ENCODE measurements at regions not wholly inside any gene's neighbourhood (a gene's known extent, or its start where the extent isn't known, plus 50 kb on each side); places are given as distances from the start of the nearest gene placed in this dataset.

DNA sequence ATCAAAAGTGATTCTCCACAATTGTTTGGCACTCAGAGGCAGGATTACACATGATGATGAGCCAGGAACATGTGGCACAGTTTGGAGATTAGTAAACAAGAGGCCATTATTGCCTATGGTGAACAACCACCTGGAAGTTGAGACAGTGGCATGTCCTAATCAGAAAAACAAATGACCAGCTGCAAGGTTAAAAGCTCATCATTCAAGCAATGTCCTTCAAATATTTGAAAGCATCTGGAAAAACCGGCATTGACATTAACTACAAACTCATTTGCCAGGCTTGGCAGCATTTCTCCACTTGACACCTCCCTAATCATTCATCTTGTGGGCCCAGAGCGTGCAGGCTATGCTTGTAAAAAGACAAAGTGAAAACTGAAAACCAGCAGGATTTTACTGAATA, 80.6 kb upstream of the MEGF10 start:
- H3K27ac ChIP-seq (ENCODE audit: insufficient read depth, low read length) = no peak overlapping the region
- H2BK5ac ChIP-seq (ENCODE audit: low read depth, low read length, poor library complexity, severe bottlenecking) = no peak overlapping the region
- H3K9me1 ChIP-seq (ENCODE audit: insufficient read depth, low read length) = no peaks in the 10 kb centered on the region
- no peak overlapping the region for H4K5ac ChIP-seq (ENCODE audit: low read depth, low read length)
- no peak overlapping the region for H3K9ac ChIP-seq (ENCODE audit: low read depth, low read length)
- H3K9me3 ChIP-seq (ENCODE audit: control insufficient read depth, insufficient read depth, low read length) = no peaks in the 10 kb centered on the region
- peaks cover 3% of the 10 kb centered on the region; the same call in 1 of the 2 replicates for H4K20me1 ChIP-seq (ENCODE audit: insufficient read depth, low read length)
- TF ChIP-seq CHD1 (IDR thresholded peaks at IDR 0.05; ENCODE audit: low read depth, low read length) = no peak
- no peak for TF ChIP-seq MXI1 (IDR thresholded peaks at IDR 0.05; ENCODE audit: borderline replicate concordance, low read depth, low read length)
- TF ChIP-seq CTCF (conservative IDR thresholded peaks at IDR 0.05; ENCODE audit: low read depth, low read length) = no peak
- no peak for TF ChIP-seq BHLHE40 (IDR thresholded peaks at IDR 0.05; ENCODE audit: low read depth, low read length)
- no peak for TF ChIP-seq RCOR1 (IDR thresholded peaks at IDR 0.05; ENCODE audit: insufficient replicate concordance, low read length)
- no peak for TF ChIP-seq RFX5 (IDR thresholded peaks at IDR 0.05; ENCODE audit: low read depth, low read length)
- no peak for TF ChIP-seq FOS (IDR thresholded peaks at IDR 0.05; ENCODE audit: low read depth, low read length)
- no peak overlapping the region for H2AFZ ChIP-seq (replicated peaks; ENCODE audit: low read length, poor library complexity)
- H3K18ac ChIP-seq (ENCODE audit: low read depth, low read length) = no peak overlapping the region
- H3K4me2 ChIP-seq (ENCODE audit: low read depth, low read length) = no peak overlapping the region
- H3K4ac ChIP-seq (ENCODE audit: low read depth, low read length) = no peak overlapping the region
- H2BK15ac ChIP-seq (ENCODE audit: low read depth, low read length) = no peak overlapping the region
- intact Hi-C loops (cut with micrococcal nuclease) = loop anchor here (10.0 kb wide), 1 partner anchor 45 kb away; no protein-coding TSS in a partner anchor
- no peak for ATAC-seq (ENCODE audit: low read depth)
- H2AK5ac ChIP-seq (ENCODE audit: low read depth, low read length) = no peak overlapping the region
- no TSS peak for BruUV-seq (replicated peaks)
- no peak overlapping the region for H3K4me3 ChIP-seq (ENCODE audit: insufficient read depth, low read depth, low read length)
- H3K36me3 ChIP-seq (ENCODE audit: control insufficient read depth, insufficient read depth, low read length) = no peaks in the 10 kb centered on the region
- no peak overlapping the region for H2AK9ac ChIP-seq (replicated peaks; ENCODE audit: low read depth, low read length, poor library complexity)
- no peak overlapping the region for H2BK20ac ChIP-seq (ENCODE audit: low read depth, low read length)
- dilution Hi-C loops (cut with HindIII; ENCODE audit: low sequenced_read_pairs, unreplicated experiment) = no loop called here
- peaks cover 14% of the 10 kb centered on the region for H3K27me3 ChIP-seq (ENCODE audit: control insufficient read depth, insufficient read depth, low read length)
- no peak overlapping the region for H3K56ac ChIP-seq (ENCODE audit: extremely low read depth, insufficient read depth, low read length)
- CTCF ChIA-PET = interaction anchor here (0.6 kb wide), 1 partner anchor 415 kb away, joined by 3 read pairs; no protein-coding TSS in a partner anchor
- 0% methylated on average over 1 of the region's 2 CpGs; no CpG with 5 or more reads in 1 of the 2 experiments for WGBS, 2 experiments (ENCODE audit: extremely low coverage in 2 of 2, insufficient read length in 1 of 2)
- H2BK120ac ChIP-seq (ENCODE audit: low read depth, low read length) = no peak overlapping the region
- H3K14ac ChIP-seq (replicated peaks; ENCODE audit: low read depth, low read length) = no peak overlapping the region
- H3K23ac ChIP-seq (ENCODE audit: low read depth, low read length) = no peak overlapping the region
- H3K79me1 ChIP-seq (ENCODE audit: low read depth in 1 of 2, low read length in 2 of 2) = no peaks in the 10 kb centered on the region
- in situ Hi-C loops (cut with MboI; ENCODE audit: low sequenced_read_pairs) = no loop called here
- no peak overlapping the region for H4K8ac ChIP-seq (ENCODE audit: low read depth in 2 of 2, low read length in 2 of 2)
- H3K4me1 ChIP-seq (ENCODE audit: control insufficient read depth, insufficient read depth, low read length) = no peaks in the 10 kb centered on the region
- no peak overlapping the region for H4K91ac ChIP-seq (ENCODE audit: insufficient read depth, low read depth, low read length)
- DNase-seq = no peak
- POLR2A ChIA-PET (ENCODE audit: unreplicated experiment) = no interaction called here

Data from IMR-90 (cell line).